Fibroblast of lung (primary cell): ENCODE measurements at regions not wholly inside any gene's neighbourhood (a gene's known extent, or its start where the extent isn't known, plus 50 kb on each side); places are given as distances from the start of the nearest gene placed in this dataset.

Experiments used
- CTCF ChIP-seq, 2 donors: IDR thresholded peaks in 1 of 2; conservative IDR thresholded peaks in 1 of 2; 1 replicate in 1 of 2; 2 replicates in 1 of 2; pipeline ENCODE4 v1.5.1; 2011 to 2012; ENCODE audit warnings: low read length in 2 of 2, control low read depth in 1 of 2, inconsistent platforms in 1 of 2, low read depth in 1 of 2, mild to moderate bottlenecking in 1 of 2
- EZH2 ChIP-seq: IDR thresholded peaks from 2 replicates; pipeline ENCODE4 v1.5.1; 2012; ENCODE audit warnings: low read length, control low read depth, mild to moderate bottlenecking; ENCODE audit errors: missing control alignments

- no peak for TF ChIP-seq EZH2
- TF ChIP-seq CTCF (conservative IDR thresholded peaks at IDR 0.05 in 1 of 2, IDR thresholded peaks at IDR 0.05 in 1 of 2; ENCODE audit: low read depth in 1 of 2, low read length in 2 of 2) = no peak
These were observed 372.5 kb upstream of the GRIA1 start for GRCh38 chr5:153118018-153118417.
